ENCODE measurements at regions not wholly inside any gene's neighbourhood (a gene's known extent, or its start where the extent isn't known, plus 50 kb on each side); places are given as distances from the start of the nearest gene placed in this dataset.

DNA sequence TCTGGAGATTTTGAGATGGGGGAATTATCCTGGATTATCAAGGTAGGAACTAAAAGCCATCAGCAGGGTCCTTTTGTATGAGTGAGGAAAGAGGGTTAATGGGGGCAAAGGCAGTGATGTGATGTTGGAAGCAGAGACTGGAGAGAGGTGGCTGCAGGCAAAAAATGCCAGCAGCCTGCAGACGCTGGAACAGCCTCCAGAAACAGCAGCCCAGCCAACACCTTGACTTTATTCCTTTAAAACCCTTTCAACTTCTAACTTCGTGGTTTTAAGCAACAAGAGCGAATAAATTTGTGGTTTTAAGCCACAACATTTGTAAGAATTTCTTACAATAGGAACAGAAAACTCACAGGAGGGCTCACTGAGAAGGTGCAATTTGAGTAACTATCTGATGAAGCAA lies 523.1 kb upstream of the HS6ST1 start:
- DNase-seq: no peak

DNA sequence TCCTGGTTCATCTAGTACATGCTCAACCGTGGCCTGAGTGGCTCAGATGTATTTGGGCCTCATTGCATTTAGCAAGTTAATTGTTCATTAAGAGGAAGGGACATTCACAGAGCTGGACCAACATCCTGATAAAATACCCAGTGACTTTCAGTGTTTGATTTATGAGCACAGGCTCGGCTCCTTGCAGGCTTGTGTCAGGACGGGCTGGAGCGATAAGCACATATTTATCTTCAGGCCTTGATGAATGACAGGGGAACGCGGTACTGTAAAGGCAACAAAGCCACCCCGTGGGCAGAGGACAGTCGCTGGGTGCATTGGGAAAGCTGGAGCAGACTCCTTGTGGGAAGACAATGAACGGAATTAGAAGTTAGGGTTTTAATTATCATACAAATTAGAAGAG lies 548.6 kb upstream of the HS6ST1 start:
- peak; percentile 8 for DNase-seq

DNA sequence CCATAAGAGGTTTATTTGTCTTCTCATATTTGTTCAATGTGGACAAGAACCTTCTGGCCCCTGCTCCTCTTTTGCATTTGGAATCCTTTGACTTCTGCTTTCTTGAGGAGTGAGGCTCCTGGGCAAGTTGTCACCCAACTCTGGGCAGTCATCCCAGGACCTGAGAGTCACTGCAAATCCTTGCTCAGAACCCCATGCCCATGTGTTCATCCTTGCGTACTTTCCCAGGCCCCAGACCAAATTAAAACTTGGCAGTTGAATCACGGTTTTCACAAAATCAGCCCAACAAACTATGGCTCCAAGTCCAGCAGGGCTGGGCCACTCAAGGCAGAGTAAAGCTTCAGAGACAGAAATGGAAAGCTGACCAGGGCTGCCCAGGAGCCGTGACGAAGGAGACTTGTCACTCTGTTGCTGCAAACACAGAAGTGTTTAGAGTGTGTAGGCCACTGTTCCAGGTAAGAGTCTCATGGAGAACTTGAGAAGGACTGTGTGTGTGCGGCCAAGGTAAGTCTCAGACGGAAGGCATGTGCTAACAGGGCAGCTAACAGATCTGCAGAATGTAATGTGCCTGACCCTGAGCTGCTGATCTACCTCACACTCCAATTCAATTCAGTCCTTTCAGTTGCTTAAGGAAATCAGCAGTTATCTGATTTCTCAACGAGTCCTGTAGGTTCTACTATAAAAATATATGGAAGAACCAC lies 549.4 kb upstream of the HS6ST1 start:
- no peak for DNase-seq

DNA sequence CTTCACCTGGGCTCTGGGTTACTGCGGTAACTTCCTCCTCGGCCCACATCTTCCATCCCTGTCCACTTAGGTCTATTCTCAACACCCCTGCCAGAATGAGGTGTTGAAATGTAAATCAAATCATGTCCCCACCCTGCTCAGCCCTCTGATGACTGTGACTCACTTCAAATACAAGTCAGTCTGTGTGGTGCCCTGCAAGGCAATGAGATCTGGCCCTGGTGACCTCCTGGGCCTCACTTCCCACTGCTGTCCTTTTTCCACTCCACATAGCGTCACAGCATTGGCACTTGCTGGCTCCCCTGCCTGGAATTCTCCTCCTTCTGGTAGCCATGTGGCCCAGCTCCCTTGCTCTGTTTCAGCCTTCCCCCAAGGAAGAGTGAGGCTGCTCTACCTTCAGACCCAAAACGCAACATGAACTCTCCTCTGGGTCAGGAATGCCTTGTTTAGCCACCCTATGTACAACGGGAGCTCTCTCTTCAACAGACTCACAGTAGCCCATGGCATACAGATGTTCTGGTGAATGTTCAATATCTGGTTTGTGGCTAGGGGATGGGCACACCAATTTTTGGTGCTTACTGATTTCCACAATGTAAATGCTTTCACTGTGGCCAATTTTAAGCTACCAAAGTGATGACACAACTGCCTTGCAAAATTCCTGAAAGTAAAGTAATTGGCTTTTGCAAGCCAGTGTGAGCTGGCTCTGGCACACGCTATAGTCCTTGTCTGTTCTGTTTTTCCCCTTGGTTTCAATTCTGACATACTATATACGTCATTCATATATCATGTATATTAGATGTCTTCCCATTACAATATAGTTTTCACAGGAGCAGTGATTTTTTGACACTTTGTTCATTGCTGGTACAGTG lies 550.3 kb upstream of the HS6ST1 start:
- no peak for DNase-seq

DNA sequence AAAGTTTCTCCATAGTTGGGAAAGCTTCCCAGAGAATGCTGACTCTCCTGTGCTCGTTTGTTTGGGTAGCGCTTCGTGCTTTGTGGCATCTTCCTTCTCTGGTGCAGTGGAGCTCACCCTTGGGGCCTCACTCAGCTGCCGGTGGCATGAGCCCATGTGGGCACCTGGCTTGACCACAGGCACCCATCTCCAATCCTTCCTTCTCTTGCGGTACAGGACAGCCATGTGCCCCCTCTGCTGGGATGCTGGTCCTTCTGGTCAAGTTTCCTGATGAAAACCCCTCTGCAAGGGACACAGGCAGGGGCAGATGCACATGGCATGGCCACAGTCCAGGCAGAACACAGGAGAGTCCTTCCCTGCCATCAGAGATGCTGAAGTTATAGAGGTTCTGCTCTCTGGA lies 555.9 kb upstream of the HS6ST1 start:
- DNase-seq: no peak

DNA sequence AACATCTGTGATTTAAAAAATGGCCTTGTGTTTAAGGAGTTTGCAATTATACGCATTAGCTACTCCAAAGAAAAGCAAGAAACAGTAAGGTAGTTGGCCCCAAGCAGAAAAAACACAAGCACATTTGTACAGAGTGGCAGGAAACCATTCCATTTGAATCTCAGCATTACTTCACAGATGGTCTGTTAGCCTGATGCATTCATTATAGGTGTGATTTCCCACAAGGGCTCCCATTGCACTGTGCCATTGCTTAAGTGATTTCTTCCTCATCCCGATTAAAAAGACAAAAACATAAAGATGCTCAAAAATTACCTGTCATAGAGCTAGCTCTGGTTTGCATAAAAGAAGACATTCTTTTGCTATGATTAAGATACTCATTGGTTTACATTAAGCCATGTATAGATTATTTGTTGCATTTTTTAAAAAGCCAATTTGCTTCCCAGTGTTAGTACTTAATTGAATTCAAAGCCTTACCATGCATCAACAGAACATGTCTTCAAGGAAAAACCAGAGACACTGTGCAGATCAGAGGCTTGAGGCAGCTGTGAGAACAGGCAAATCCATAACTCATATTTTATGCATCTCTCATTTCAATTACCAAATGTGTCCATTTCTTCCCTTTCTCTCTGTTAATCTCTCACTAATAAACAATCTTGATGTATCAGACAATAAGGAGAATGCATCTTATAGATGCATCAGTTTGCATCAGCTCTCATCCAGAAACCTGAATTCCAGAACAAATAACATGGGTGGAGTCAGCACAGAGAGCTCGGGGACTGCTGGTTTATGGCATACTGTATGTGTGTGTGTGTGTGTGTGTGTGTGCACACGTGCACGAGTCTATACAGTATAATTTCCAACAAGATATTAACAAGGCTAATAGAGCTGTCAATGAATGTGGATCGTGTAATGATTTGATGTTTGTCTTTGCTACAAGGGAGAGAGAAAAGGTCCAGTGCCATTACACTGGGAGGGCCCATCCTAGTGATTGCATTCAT lies 558.6 kb upstream of the HS6ST1 start:
- DNase-seq: no peak

DNA sequence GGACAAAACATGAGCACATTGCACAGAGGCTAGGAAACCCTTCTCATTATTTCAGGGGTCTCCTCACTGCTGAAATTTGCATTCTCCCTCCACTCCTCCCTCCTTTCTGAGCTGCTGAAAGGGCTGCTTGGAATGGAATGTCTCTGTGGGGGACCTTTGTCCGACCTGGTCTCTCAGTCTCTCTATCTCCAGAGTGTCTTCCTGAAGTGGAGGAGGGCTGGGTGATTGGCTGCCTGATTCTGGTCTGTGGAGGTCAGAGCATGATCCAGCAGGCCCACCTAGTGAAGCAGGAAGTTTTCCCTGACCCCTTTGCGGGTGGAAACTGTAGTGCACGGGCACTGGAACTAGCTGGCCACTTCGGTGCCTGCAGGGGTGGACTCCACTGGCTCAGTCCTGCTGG lies 560.5 kb upstream of the HS6ST1 start:
- DNase-seq: no peak

DNA sequence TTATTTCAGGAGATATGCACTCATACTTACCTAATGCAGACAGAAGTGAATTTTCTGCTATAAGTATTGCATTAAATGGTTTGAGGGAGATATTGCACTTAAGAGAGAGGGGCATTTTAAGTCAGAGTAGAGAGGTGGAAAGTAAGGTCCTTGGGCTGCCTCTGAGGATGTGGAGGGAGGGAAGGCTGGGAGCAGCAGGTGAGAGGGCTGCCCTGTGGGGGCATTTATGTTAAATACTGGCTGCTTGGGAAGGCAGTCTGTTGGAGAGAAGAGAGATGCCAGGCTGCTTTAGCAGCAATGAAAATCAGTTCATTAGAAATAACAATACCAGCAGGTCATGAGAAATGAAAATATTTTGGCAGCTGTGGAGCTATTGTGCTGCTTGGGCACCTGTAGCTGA lies 576.2 kb upstream of the HS6ST1 start:
- DNase-seq: no peak

DNA sequence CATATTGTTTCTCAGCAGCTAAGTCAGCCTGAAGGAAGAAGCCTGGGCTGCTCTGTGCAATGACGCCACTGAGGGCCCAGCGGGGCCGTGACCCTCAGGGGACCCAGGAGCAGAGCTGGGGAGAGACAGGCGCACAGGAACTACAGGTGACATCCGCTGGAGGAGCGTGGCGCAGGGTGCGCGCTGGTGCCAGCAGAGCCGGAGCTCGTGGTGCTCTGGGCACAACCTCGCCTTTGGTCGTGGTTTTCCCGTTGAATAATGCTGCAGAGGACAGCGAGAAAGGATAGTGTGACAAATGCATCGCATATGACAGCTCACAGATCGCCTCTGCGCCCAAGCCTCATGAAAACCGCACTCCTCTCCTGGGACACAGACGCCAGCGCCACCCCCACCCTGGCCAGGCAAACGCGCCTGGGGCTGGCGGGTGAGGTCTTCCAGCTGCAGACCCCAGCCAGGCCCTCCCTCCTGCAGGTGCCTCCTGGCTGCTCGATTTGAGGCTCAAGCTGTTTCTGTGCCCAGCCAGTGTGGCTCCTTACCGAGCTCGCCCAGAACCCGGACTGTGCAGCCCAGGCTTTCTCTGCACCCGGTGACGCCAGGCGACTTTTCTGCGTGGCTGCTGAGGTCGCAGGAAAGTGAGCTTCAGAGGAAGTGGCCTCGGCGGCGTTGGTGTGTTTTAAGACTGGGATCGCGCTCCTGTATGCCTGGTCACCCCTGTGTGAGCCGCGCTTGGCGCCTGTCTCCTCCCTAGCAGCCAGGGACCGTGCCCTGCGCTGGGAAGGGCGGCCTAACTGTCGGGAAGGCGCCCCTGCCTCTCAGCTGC lies 583.1 kb upstream of the HS6ST1 start:
- DNase-seq: peak; percentile 15

DNA sequence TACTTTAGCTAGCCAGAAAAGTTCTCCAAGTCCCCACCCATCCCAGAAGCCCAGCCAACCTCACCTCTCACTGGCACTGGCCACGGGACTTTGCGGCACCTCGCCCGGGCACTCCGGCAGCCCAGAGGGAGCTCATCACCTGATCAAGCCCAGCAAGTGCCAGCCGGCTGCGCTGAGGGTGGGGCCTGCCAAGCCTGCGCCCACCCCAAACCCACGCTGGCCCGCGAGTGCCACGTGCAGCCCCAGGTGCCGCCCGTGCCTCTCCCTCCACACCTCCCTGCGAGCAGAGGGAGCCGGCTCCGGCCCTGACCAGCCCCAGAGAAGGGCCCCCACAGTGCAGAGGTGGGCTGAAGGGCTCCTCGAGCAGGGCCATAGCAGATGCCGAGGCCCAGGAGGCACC lies 585.0 kb upstream of the HS6ST1 start:
- no peak for DNase-seq

DNA sequence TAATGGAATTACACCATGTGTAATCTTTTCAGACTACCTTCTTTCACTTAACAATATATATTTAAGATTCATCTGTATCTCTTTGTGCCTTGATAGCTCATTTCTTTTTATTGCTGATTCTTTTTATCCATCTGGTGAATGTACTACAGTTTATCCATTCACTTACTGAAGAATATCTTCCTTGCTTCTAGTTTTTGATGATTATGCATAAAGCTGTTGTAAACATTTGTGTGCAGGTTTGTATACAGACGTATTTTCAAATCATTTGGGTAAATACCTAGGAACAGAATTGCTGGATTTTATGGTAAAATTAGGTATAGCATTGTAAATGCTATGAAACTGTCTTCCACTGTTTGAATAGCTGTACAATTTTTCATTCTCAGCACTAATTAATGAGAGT lies 592.6 kb upstream of the HS6ST1 start:
- DNase-seq: no peak

DNA sequence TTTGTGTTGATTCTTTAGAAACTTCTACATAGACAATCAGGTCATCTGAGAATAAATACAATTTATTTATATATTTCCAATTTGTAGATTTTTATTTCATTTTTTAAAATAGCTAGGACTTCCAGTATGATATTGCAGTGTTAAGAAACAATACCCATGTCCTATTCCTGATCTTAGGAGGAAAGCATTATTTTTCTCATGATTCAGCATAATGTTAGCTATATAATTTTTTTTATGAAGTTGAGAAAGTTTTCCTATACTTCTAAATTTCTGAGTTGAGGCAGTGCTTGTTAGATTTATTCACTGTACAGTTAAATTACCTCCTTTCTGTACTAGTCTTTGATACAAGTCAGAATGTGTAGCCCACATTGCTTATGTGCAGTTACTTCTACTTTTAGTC lies 595.7 kb upstream of the HS6ST1 start:
- DNase-seq: no peak

DNA sequence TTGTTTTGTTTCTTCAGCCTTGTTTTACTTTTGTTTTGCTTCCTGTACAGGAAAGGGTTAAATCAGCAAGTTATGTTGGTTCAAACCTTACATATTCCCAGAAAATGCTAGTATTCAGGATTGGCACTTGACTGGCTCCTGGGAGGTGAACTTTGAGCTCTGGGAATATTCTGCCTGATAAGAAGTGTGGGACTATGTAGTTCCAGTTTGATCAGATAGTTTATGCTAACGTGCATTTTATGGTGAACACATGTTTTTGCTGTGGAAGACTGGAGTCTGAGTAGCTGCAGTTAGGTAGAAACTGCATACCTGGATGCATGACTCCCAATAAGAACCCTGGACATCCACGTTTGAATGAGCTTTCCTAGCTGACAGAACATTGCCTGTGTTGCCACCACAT lies 603.1 kb upstream of the HS6ST1 start:
- no peak for DNase-seq

DNA sequence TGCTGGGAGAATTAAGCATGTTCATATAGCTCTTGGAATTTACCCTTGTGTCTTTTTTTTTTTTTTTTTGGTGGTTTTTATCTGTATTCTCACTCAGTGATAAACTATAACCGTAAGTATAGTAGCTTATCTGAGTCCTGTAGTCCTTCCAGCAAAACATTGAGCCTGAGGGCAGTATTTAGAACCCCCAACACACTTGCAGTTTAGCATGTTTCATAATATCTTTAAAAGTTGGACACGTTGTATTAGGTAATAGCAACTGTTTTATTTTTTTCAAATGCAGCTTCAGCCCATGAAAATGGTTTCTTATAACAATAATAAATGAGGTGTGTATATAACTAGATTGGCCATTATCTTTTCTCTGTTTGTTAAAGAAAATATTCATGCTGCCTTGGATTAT lies 603.5 kb upstream of the HS6ST1 start:
- no peak for DNase-seq

DNA sequence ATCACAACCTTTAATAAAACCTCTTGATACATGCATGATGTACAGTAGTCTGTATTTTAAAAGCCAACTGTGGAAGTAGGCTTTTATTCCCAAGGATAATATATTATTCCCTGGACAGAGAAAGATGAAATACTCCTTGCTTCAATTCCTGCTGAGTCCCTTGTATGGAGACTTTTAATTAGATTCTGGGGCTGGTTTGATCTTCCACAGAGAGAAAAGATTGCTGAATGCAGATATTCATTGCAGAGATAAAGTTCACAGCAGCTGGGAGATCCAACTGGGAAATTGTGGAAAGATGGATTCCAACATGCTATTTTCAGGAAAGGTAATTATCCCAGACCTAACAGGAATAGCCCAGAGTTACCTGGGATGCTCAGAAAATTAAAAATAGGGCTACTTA lies 607.0 kb upstream of the HS6ST1 start:
- DNase-seq: no peak

DNA sequence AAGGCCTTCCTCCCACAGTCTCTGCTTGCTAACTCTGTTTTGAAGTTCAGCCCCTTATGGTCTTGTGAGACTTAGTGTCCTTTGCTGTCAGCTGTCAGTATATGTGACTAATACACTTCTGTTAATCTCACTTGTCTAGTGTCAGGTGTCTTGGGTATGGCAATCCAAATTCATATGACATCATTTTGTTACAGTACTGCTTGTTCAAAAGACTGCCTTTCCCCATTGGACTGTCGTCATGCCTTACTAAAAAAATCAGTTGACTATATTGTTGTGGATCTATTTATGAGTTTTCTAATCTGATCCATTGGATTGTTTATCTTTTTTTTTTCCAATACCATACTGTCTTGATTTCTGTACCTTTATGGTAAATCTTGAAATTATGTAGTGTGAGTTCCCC lies 611.4 kb upstream of the HS6ST1 start:
- no peak for DNase-seq

DNA sequence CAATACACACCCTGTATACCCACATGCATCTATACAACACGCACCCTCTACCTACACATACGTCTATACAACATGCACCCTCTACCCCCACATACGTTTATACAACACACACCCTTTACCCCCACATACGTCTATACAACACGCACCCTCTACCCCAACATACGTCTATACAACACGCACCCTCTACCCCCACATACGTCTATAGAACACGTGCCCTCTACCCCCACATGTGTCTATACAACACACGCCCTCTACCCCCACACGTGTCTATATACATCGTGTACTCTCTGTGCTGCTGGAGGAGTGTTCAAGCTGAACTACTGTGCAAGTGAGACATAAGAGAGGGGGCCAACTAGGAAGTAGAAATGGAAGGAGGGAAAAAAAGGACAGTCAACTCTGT lies 621.7 kb upstream of the HS6ST1 start:
- DNase-seq: no peak

DNA sequence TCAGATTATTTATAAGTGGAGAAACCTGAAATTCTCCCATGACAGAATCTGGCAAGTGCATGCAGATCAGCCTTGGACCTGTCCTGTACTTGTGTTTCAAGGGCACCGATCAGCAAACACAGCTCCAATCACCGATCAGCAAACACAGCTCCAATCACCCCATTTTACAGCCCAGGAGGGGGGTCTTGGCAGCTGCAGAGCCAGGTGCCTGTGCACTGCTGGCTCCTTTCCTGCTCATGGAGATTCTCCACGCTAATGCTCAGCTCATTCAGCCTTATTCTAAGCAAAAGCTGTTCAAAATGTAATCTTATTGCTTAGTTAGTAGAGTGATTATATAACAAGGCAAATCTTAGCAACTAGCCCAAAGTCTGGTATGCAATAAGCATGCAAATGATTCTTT lies 623.1 kb upstream of the HS6ST1 start:
- DNase-seq: no peak

DNA sequence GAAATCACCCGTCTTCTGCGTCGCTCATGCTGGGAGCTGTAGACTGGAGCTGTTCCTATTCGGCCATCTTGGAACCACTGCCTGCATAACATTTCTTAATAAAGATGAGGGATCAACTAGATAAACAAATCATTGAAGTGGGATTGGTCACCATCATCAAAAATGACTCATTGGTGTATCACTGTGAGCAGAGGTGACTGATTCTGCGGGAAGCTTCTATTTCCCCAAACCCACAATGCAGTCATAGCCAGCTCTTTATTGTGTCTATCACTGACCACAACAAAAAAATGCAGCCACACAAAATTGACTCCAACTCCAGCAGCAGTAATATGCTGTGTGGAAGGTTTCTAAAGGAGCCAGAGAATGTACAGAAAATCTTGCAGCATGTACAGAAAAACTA lies 630.7 kb upstream of the HS6ST1 start:
- no peak for DNase-seq

DNA sequence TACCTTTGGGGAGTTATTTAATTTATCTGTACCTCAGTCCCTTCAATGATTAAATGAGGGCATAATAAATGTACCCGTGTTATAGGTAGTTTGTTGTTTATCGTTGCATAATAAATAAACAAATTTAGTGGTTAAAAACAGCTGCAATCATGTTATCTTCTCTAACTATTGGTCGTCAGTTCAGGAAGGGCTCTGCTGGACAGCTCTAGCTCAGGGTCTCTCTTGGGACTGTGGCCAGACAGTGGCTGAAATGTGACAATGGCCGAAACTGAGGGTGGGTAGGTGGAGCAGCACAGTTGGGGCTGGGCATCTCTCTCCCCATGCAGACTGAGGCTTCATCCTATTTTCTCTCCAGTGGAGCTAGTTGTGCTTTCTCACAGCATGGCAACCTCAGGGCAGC lies 632.1 kb upstream of the HS6ST1 start:
- DNase-seq: no peak

DNA sequence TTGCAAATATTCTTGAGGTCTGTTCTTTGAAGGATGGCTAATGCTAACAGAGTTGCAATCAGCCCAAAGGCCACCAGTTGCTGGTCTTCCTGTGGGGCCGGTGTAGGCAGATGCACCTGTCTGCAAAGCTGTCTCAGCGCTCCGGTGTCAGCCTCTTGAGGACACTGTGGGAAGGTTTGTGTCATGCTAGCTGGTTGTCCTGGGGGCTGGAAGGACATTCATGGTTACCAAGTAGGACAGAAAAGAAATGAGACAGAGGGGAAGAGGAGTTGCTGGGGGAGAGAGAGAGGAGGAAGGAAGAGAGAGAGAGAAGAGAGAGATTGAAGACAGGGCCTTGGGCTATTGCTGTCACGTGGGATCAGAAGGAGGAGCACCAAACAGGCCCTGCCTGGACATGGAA lies 639.6 kb upstream of the HS6ST1 start:
- DNase-seq: no peak

DNA sequence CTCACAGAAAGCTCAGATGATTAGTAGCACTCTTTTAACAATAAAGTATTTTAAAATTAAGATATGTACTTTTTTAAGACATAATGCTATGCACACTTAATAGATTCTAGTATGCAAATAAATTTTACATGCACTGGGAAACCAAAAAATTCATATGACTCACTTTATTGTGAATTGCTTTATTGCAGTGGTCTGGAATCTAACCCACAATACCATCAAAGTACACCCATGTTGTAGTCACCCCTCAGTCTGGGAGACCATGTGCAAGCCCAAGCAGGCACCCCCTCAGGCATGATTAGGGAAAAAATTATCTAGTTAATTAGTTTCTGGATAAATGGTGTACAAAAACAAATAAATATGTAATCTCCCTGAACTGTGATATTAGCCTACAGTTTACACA lies 649.0 kb upstream of the HS6ST1 start:
- no peak for DNase-seq
